HUES6 (cell line): ENCODE measurements at regions not wholly inside any gene's neighbourhood (a gene's known extent, or its start where the extent isn't known, plus 50 kb on each side); places are given as distances from the start of the nearest gene placed in this dataset.
A peak's percentile ranks its signal among the peaks of the same experiment; 100 is the strongest.

Source experiments
- H3K27ac ChIP-seq: 2 replicates; pipeline ENCODE4 v1.7.0; 2013; ENCODE audit warnings: low read depth, mild to moderate bottlenecking, low read length, inconsistent platforms
- H3K27me3 ChIP-seq: 2 replicates; pipeline ENCODE4 v1.6.1; 2013; ENCODE audit warnings: low read length; ENCODE audit not compliant: control insufficient read depth, insufficient read depth
- H3K36me3 ChIP-seq: 2 replicates; pipeline ENCODE4 v1.6.1; 2013; ENCODE audit warnings: low read length; ENCODE audit not compliant: control insufficient read depth, insufficient read depth
- H3K4me1 ChIP-seq: 2 replicates; pipeline ENCODE4 v1.6.1; 2013; ENCODE audit warnings: low read length; ENCODE audit not compliant: control insufficient read depth, insufficient read depth
- H3K4me3 ChIP-seq: 2 replicates; pipeline ENCODE4 v1.5.1; 2013; ENCODE audit warnings: low read depth, low read length
- H3K9ac ChIP-seq: one replicate; pipeline ENCODE4 v1.6.1; 2013; ENCODE audit warnings: mild to moderate bottlenecking, low read length
- H3K9me3 ChIP-seq: 2 replicates; pipeline ENCODE4 v1.6.1; 2013; ENCODE audit warnings: low read depth, low read length; ENCODE audit not compliant: control insufficient read depth, insufficient read depth

- H3K9me3 ChIP-seq, result no peaks in the 10 kb centered on the region
- H3K4me3 ChIP-seq, result no peak overlapping the region
- peaks cover 6% of the 10 kb centered on the region for H3K4me1 ChIP-seq
- H3K9ac ChIP-seq, result no peak overlapping the region
- H3K27me3 ChIP-seq, result peaks cover 57% of the 10 kb centered on the region
- H3K27ac ChIP-seq, result no peak overlapping the region
- no peaks in the 10 kb centered on the region for H3K36me3 ChIP-seq
Measured at GRCh38 chr2:9144617-9145016, 62.0 kb upstream of the ASAP2 start.

DNA sequence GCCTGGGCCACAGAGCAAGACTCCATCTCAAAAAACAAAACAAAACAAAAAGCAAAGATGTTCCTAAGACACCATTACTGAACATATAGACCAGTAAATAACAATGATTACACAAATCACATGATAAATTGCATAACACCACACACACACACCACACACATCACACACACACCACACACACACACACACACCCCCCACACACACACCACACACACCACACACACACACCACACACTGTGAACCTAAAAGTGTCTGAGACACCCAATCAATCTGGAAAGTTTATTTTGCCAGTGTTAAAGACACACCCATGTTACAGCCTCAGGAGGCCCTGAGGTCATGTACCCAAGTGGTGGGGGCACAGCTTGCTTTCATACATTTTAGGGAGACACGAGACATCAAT, 62.6 kb upstream of the ASAP2 start:
- H3K9me3 ChIP-seq, result no peaks in the 10 kb centered on the region
- peaks cover 6% of the 10 kb centered on the region for H3K4me1 ChIP-seq
- no peaks in the 10 kb centered on the region for H3K36me3 ChIP-seq
- H3K4me3 ChIP-seq, result no peak overlapping the region
- H3K9ac ChIP-seq, result no peak overlapping the region
- no peak overlapping the region for H3K27ac ChIP-seq
- H3K27me3 ChIP-seq, result peaks cover 57% of the 10 kb centered on the region

GRCh38 chr2:9143264-9143815, 63.3 kb upstream of the ASAP2 start:
- Histone ChIP-seq H3K4me3 (peak overlapping the region; percentile 50), H3K27ac (no peak overlapping the region), H3K9me3 (no peaks in the 10 kb centered on the region), H3K36me3 (no peaks in the 10 kb centered on the region), H3K4me1 (peaks cover 13% of the 10 kb centered on the region), H3K9ac (no peak overlapping the region), H3K27me3 (peaks cover 57% of the 10 kb centered on the region)

GRCh38 chr2:9142551-9143263, 63.9 kb upstream of the ASAP2 start:
- Histone ChIP-seq H3K27ac (no peak overlapping the region), H3K9ac (no peak overlapping the region), H3K36me3 (no peaks in the 10 kb centered on the region), H3K4me1 (peaks cover 13% of the 10 kb centered on the region), H3K27me3 (peaks cover 57% of the 10 kb centered on the region), H3K9me3 (no peaks in the 10 kb centered on the region), H3K4me3 (peak overlapping the region; percentile 50)

GRCh38 chr2:9141706-9142460, 64.7 kb upstream of the ASAP2 start:
- Histone ChIP-seq H3K9ac (no peak overlapping the region), H3K4me1 (peaks cover 13% of the 10 kb centered on the region), H3K36me3 (no peaks in the 10 kb centered on the region), H3K27ac (no peak overlapping the region), H3K27me3 (peaks cover 57% of the 10 kb centered on the region), H3K9me3 (no peaks in the 10 kb centered on the region), H3K4me3 (no peak overlapping the region)

GRCh38 chr2:9141091-9141667, 65.4 kb upstream of the ASAP2 start:
- H3K9ac ChIP-seq, result no peak overlapping the region
- H3K4me1 ChIP-seq, result peaks cover 13% of the 10 kb centered on the region
- H3K4me3 ChIP-seq, result no peak overlapping the region
- H3K9me3 ChIP-seq, result no peaks in the 10 kb centered on the region
- H3K27ac ChIP-seq, result no peak overlapping the region
- H3K27me3 ChIP-seq, result peaks cover 57% of the 10 kb centered on the region
- no peaks in the 10 kb centered on the region for H3K36me3 ChIP-seq

- Histone ChIP-seq H3K4me1 (peaks cover 13% of the 10 kb centered on the region), H3K27me3 (peaks cover 54% of the 10 kb centered on the region), H3K4me3 (no peak overlapping the region), H3K9me3 (no peaks in the 10 kb centered on the region), H3K27ac (no peak overlapping the region), H3K9ac (no peak overlapping the region), H3K36me3 (no peaks in the 10 kb centered on the region)
Measured at GRCh38 chr2:9140645-9141044, 66.0 kb upstream of the ASAP2 start.

GRCh38 chr2:9139491-9140443, 66.8 kb upstream of the ASAP2 start:
- Histone ChIP-seq H3K9ac (no peak overlapping the region), H3K36me3 (no peaks in the 10 kb centered on the region), H3K27me3 (peaks cover 47% of the 10 kb centered on the region), H3K27ac (no peak overlapping the region), H3K4me3 (no peak overlapping the region), H3K4me1 (peaks cover 13% of the 10 kb centered on the region), H3K9me3 (peaks cover 3% of the 10 kb centered on the region; the same call in 1 of the 2 replicates)

DNA sequence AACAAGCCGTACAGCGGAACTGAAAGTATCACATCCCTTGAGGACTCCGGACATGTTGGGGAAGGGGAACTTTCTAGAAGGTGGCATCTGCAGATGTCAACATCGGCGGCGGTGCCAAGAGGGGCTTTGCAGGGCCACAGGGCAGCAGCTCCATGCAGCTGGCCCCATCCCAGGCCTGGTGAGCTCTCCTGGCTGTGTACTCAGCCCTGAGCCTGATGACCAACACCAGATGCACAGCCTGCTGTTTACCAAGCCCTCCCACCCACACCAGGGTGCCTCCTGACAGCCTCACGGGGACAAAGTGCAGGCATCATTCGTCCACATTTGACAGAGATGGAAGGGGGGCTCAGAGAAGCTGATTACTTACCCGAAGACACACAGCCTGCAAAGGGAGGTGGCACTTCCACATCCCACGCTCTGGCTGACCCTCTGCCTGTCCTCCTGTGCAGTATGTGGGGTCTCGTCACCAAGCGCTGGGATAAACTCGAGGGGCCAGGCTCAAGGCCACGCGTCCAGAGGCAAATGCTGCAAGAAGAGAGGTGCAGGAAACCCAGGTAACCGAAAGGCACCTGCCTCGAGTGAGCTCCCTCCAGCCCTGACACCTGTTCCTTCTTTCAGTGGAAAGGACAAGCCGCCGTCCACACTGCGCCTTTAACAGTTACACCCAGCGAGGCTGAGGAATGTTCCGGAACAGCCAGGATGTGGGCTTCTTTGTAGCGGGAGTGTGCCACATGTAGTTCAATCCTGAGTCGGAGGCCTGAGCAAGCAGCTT, 69.0 kb upstream of the ASAP2 start:
- Histone ChIP-seq H3K4me1 (0 out of 2 replicates have a peak, but pooled peaks cover 7% of the 10 kb centered on the region), H3K27ac (no peak overlapping the region), H3K9ac (no peak overlapping the region), H3K27me3 (peaks cover 27% of the 10 kb centered on the region), H3K9me3 (peaks cover 17% of the 10 kb centered on the region), H3K36me3 (no peaks in the 10 kb centered on the region), H3K4me3 (no peak overlapping the region)
